HG03025 (cell line): ENCODE measurements at regions not wholly inside any gene's neighbourhood (a gene's known extent, or its start where the extent isn't known, plus 50 kb on each side); places are given as distances from the start of the nearest gene placed in this dataset.

ENCODE experiments used
- ATAC-seq: cut with Tn5 transposase; IDR thresholded peaks from one replicate; pipeline ENCODE4 v1.9.1; 2021; ENCODE audit warnings: mild to moderate bottlenecking, moderate library complexity; ENCODE audit not compliant: unreplicated experiment, low FRiP score

GRCh38 chr11:81004576-81004975, 1563.7 kb upstream of the TENM4 start:
- ATAC-seq: no peak

GRCh38 chr11:81002374-81002773, 1561.5 kb upstream of the TENM4 start:
- no peak for ATAC-seq

GRCh38 chr11:81000735-81001134, 1559.9 kb upstream of the TENM4 start:
- ATAC-seq: no peak

- ATAC-seq: no peak
Measured at GRCh38 chr11:81000334-81000733, 1559.5 kb upstream of the TENM4 start.

GRCh38 chr11:80995523-80995922, 1554.7 kb upstream of the TENM4 start:
- ATAC-seq: no peak

- ATAC-seq: no peak
Measured at GRCh38 chr11:80993536-80993935, 1552.7 kb upstream of the TENM4 start.

GRCh38 chr11:80990885-80991284, 1550.1 kb upstream of the TENM4 start:
- no peak for ATAC-seq

GRCh38 chr11:80987171-80987570, 1546.3 kb upstream of the TENM4 start:
- ATAC-seq: no peak

- no peak for ATAC-seq
Measured at GRCh38 chr11:80986421-80987074, 1545.7 kb upstream of the TENM4 start.

GRCh38 chr11:80980227-80980626, 1539.4 kb upstream of the TENM4 start:
- no peak for ATAC-seq

GRCh38 chr11:80973786-80974185, 1533.0 kb upstream of the TENM4 start:
- no peak for ATAC-seq

- no peak for ATAC-seq
Measured at GRCh38 chr11:80970037-80970436, 1529.2 kb upstream of the TENM4 start.

- ATAC-seq: no peak
Measured at GRCh38 chr11:80967649-80968048, 1526.8 kb upstream of the TENM4 start.

- ATAC-seq: no peak
Measured at GRCh38 chr11:80960381-80961029, 1519.7 kb upstream of the TENM4 start.

GRCh38 chr11:80959751-80960150, 1518.9 kb upstream of the TENM4 start:
- no peak for ATAC-seq

GRCh38 chr11:80958987-80959386, 1518.2 kb upstream of the TENM4 start:
- no peak for ATAC-seq

- no peak for ATAC-seq
Measured at GRCh38 chr11:80958361-80958760, 1517.5 kb upstream of the TENM4 start.

GRCh38 chr11:80955588-80955987, 1514.8 kb upstream of the TENM4 start:
- no peak for ATAC-seq

- no peak for ATAC-seq
Measured at GRCh38 chr11:80948781-80949180, 1508.0 kb upstream of the TENM4 start.

GRCh38 chr11:80944758-80945157, 1503.9 kb upstream of the TENM4 start:
- ATAC-seq: no peak

GRCh38 chr11:80943226-80943625, 1502.4 kb upstream of the TENM4 start:
- no peak for ATAC-seq

- ATAC-seq: no peak
Measured at GRCh38 chr11:80937842-80938241, 1497.0 kb upstream of the TENM4 start.
